GM23338 (cell line): ENCODE measurements at regions not wholly inside any gene's neighbourhood (a gene's known extent, or its start where the extent isn't known, plus 50 kb on each side); places are given as distances from the start of the nearest gene placed in this dataset.

Source experiments
- ATAC-seq: fragments of 200-7000 bp; cut with Tn5 transposase; 3 replicates; pipeline ENCODE4 v1.9.1; 2020
- DNase-seq: peaks from one replicate; pipeline ENCODE4 v3.0.0-alpha.2; 2015; ENCODE audit warnings: low spot score
- H2AFZ ChIP-seq: fragments of 200-600 bp; sonication (generic); 2 replicates; pipeline ENCODE4 v1.8.0; 2016; ENCODE audit warnings: antibody characterized with exemption, mild to moderate bottlenecking, moderate library complexity
- H3F3A ChIP-seq: fragments of 200-600 bp; sonication (generic); replicated peaks from 2 replicates; pipeline ENCODE4 v1.8.0; 2017; ENCODE audit warnings: antibody characterized with exemption, mixed run types, low read depth
- H3K27ac ChIP-seq: fragments of 200-600 bp; sonication (generic); 2 replicates; pipeline ENCODE4 v1.6.1; 2016; ENCODE audit warnings: low read depth
- H3K27me3 ChIP-seq: fragments of 200-600 bp; sonication (generic); 2 replicates; pipeline ENCODE4 v1.8.0; 2016; ENCODE audit warnings: mild to moderate bottlenecking, mixed run types, moderate library complexity; ENCODE audit not compliant: insufficient read depth
- H3K36me3 ChIP-seq: fragments of 200-600 bp; sonication (generic); 2 replicates; pipeline ENCODE4 v1.8.0; 2016; ENCODE audit warnings: mild to moderate bottlenecking; ENCODE audit not compliant: insufficient read depth
- H3K4me1 ChIP-seq: fragments of 200-600 bp; sonication (generic); 2 replicates; pipeline ENCODE4 v1.8.0; 2016; ENCODE audit warnings: mild to moderate bottlenecking, moderate library complexity; ENCODE audit not compliant: insufficient read depth
- H3K4me2 ChIP-seq: fragments of 200-600 bp; sonication (generic); 2 replicates; pipeline ENCODE4 v1.7.1; 2017; ENCODE audit warnings: mixed run types
- H3K4me3 ChIP-seq: fragments of 200-600 bp; sonication (generic); 2 replicates; pipeline ENCODE4 v1.6.1; 2016; ENCODE audit warnings: mixed run types
- H3K79me2 ChIP-seq: fragments of 200-600 bp; sonication (generic); replicated peaks from 2 replicates; pipeline ENCODE4 v1.8.0; 2017; ENCODE audit warnings: mild to moderate bottlenecking; ENCODE audit not compliant: insufficient read depth
- H3K9me2 ChIP-seq: fragments of 200-600 bp; sonication (generic); 2 replicates; pipeline ENCODE4 v1.8.0; 2017; ENCODE audit not compliant: insufficient read depth
- H4K20me1 ChIP-seq: fragments of 200-600 bp; sonication (generic); replicated peaks from 2 replicates; pipeline ENCODE4 v1.8.0; 2017; ENCODE audit warnings: mild to moderate bottlenecking; ENCODE audit not compliant: insufficient read depth
- H3K27ac Mint-ChIP-seq: 2 replicates; pipeline ENCODE4 v1.8.0; 2020; ENCODE audit warnings: inconsistent platforms, mild to moderate bottlenecking, moderate library complexity, mixed read lengths
- H3K27me3 Mint-ChIP-seq: 3 replicates; pipeline ENCODE4 v1.8.0; 2022; ENCODE audit warnings: low read depth, mild to moderate bottlenecking, moderate library complexity, mixed read lengths, inconsistent platforms; ENCODE audit not compliant: insufficient read depth, poor library complexity
- H3K36me3 Mint-ChIP-seq: 3 replicates; pipeline ENCODE4 v1.8.0; 2021; ENCODE audit warnings: low read depth, mild to moderate bottlenecking, inconsistent platforms, moderate library complexity, mixed read lengths
- H3K4me1 Mint-ChIP-seq: 3 replicates; pipeline ENCODE4 v1.8.0; 2020; ENCODE audit warnings: mild to moderate bottlenecking, inconsistent platforms, mixed read lengths
- H3K4me3 Mint-ChIP-seq: 3 replicates; pipeline ENCODE4 v1.8.0; 2021; ENCODE audit warnings: moderate library complexity, mild to moderate bottlenecking, inconsistent platforms, mixed read lengths
- H3K9me3 Mint-ChIP-seq: 3 replicates; pipeline ENCODE4 v1.8.0; 2020; ENCODE audit warnings: moderate library complexity, mild to moderate bottlenecking, inconsistent platforms, mixed read lengths
- CREB1 ChIP-seq: fragments of 250-450 bp; sonication (Bioruptor Pico); IDR thresholded peaks from 2 replicates; pipeline ENCODE4 v1.5.0; 2020; ENCODE audit warnings: low read depth, mild to moderate bottlenecking, moderate library complexity
- CTCF ChIP-seq, 2 experiments: fragments of 200-600 bp in 1 of 2; sonication (generic) in 1 of 2; conservative IDR thresholded peaks; 2 replicates each; pipeline versions ENCODE4 v1.5.1 to v1.6.1; 2016 to 2017; ENCODE audit warnings: antibody characterized with exemption in 2 of 2, low read depth in 2 of 2, mild to moderate bottlenecking in 2 of 2, moderate library complexity in 1 of 2
- ETS1 ChIP-seq: IDR thresholded peaks from 2 replicates; pipeline ENCODE4 v1.6.1; 2016; ENCODE audit warnings: antibody characterized with exemption
- EZH2 ChIP-seq: fragments of 200-600 bp; sonication (generic); IDR thresholded peaks from one replicate; pipeline ENCODE4 v1.8.0; 2017; ENCODE audit warnings: antibody characterized with exemption, mild to moderate bottlenecking, low read depth; ENCODE audit not compliant: unreplicated experiment
- EZH2phosphoT487 ChIP-seq: fragments of 200-600 bp; sonication (generic); IDR thresholded peaks from one replicate; pipeline ENCODE4 v1.8.1; 2018; ENCODE audit warnings: antibody characterized with exemption; ENCODE audit not compliant: unreplicated experiment
- JUNB ChIP-seq: IDR thresholded peaks from one replicate; pipeline ENCODE4 v1.6.1; 2016; ENCODE audit warnings: antibody characterized with exemption; ENCODE audit not compliant: unreplicated experiment
- NANOG ChIP-seq: IDR thresholded peaks from 2 replicates; pipeline ENCODE4 v1.6.1; 2016; ENCODE audit warnings: antibody characterized with exemption, borderline replicate concordance
- POLR2AphosphoS5 ChIP-seq: IDR thresholded peaks from 2 replicates; pipeline ENCODE4 v1.6.1; 2016; ENCODE audit warnings: antibody characterized with exemption, low read depth
- REST ChIP-seq: IDR thresholded peaks from one replicate; pipeline ENCODE4 v1.6.1; 2018; ENCODE audit warnings: antibody characterized with exemption; ENCODE audit not compliant: unreplicated experiment
- STAT1 ChIP-seq: IDR thresholded peaks from one replicate; pipeline ENCODE4 v1.6.1; 2016; ENCODE audit warnings: antibody characterized with exemption; ENCODE audit not compliant: unreplicated experiment
- ZNF114 ChIP-seq: fragments of 250-450 bp; sonication (Bioruptor Pico); IDR thresholded peaks from 2 replicates; pipeline ENCODE4 v1.5.0; 2020; ENCODE audit warnings: mild to moderate bottlenecking, moderate library complexity
- ZNF331 ChIP-seq: fragments of 250-450 bp; sonication (Bioruptor Pico); IDR thresholded peaks from 2 replicates; pipeline ENCODE4 v1.5.0; 2020; ENCODE audit warnings: low read depth, mild to moderate bottlenecking, moderate library complexity

GRCh38 chr2:57368190-57368589 lies 678.4 kb upstream of the VRK2 start:
- Mint-ChIP-seq H3K4me1 (no peaks in the 10 kb centered on the region), H3K4me3 (no peak overlapping the region), H3K9me3 (no peaks in the 10 kb centered on the region), H3K27me3 (no peaks in the 10 kb centered on the region), H3K36me3 (no peaks in the 10 kb centered on the region), H3K27ac (no peak overlapping the region)
- Histone ChIP-seq H3F3A (no peaks in the 10 kb centered on the region), H2AFZ (no peak overlapping the region), H4K20me1 (no peaks in the 10 kb centered on the region), H3K4me3 (no peak overlapping the region), H3K4me2 (no peak overlapping the region), H3K79me2 (no peaks in the 10 kb centered on the region), H3K4me1 (no peaks in the 10 kb centered on the region), H3K27ac (no peak overlapping the region), H3K27me3 (no peaks in the 10 kb centered on the region), H3K36me3 (no peaks in the 10 kb centered on the region), H3K9me2 (no peaks in the 10 kb centered on the region)
- ATAC-seq (no peak), DNase-seq (no peak)
- TF ChIP-seq JUNB (no peak), CTCF (conservative IDR thresholded peaks at IDR 0.05; ENCODE audit: low read depth in 2 of 2) (no peak), POLR2AphosphoS5 (no peak), CREB1 (no peak), EZH2 (no peak), EZH2phosphoT487 (no peak), NANOG (no peak), ZNF114 (no peak), REST (no peak), STAT1 (no peak), ZNF331 (CRISPR knock-in tag) (no peak)

GRCh38 chr2:57370882-57371585 lies 675.6 kb upstream of the VRK2 start:
- Histone ChIP-seq H3K36me3 (no peaks in the 10 kb centered on the region), H3F3A (no peaks in the 10 kb centered on the region), H2AFZ (no peak overlapping the region), H3K9me2 (no peaks in the 10 kb centered on the region), H3K27me3 (no peaks in the 10 kb centered on the region), H3K27ac (no peak overlapping the region), H3K79me2 (no peaks in the 10 kb centered on the region), H3K4me3 (no peak overlapping the region), H3K4me1 (no peaks in the 10 kb centered on the region), H4K20me1 (no peaks in the 10 kb centered on the region), H3K4me2 (no peak overlapping the region)
- TF ChIP-seq EZH2 (no peak), ZNF114 (no peak), CTCF (conservative IDR thresholded peaks at IDR 0.05; ENCODE audit: low read depth in 2 of 2) (no peak), REST (no peak), ETS1 (no peak), POLR2AphosphoS5 (no peak)
- no peaks in the 10 kb centered on the region for H3K9me3 Mint-ChIP-seq
- no peak overlapping the region for H3K4me3 Mint-ChIP-seq
- H3K27ac Mint-ChIP-seq, result no peak overlapping the region
- no peaks in the 10 kb centered on the region for H3K36me3 Mint-ChIP-seq
- ATAC-seq (no peak), DNase-seq (no peak)
- no peaks in the 10 kb centered on the region for H3K4me1 Mint-ChIP-seq
- no peaks in the 10 kb centered on the region for H3K27me3 Mint-ChIP-seq
